Activated T-cell treated with anti-CD3 and anti-CD28 coated beads, Interleukin-2, amount 50 U/mL, for 24 hours (primary cell): ENCODE measurements at regions not wholly inside any gene's neighbourhood (a gene's known extent, or its start where the extent isn't known, plus 50 kb on each side); places are given as distances from the start of the nearest gene placed in this dataset.
"Not testable (repeated sequence)": the region's sequence is repeated elsewhere in the genome, so short reads cannot be mapped to it uniquely, and the experiment has no call there.

Experiments
- DNase-seq: peaks from one replicate; pipeline ENCODE4 v3.0.0-alpha.2; 2020
- H3K27ac Mint-ChIP-seq: 2 replicates; pipeline ENCODE4 v1.8.0; 2020; ENCODE audit warnings: mild to moderate bottlenecking, mixed read lengths
- H3K27me3 Mint-ChIP-seq: 2 replicates; pipeline ENCODE4 v1.8.0; 2020; ENCODE audit warnings: mixed read lengths
- H3K36me3 Mint-ChIP-seq: 2 replicates; pipeline ENCODE4 v1.8.0; 2020; ENCODE audit warnings: low read depth, mixed read lengths
- H3K4me1 Mint-ChIP-seq: 2 replicates; pipeline ENCODE4 v1.8.0; 2020; ENCODE audit warnings: low read depth, mixed read lengths
- H3K4me3 Mint-ChIP-seq: 2 replicates; pipeline ENCODE4 v1.8.0; 2020; ENCODE audit warnings: mild to moderate bottlenecking, moderate library complexity, mixed read lengths
- H3K9me3 Mint-ChIP-seq: 2 replicates; pipeline ENCODE4 v1.8.0; 2020; ENCODE audit warnings: mixed read lengths

GRCh38 chr3:198173080-198173479, 213.1 kb downstream of the LMLN start:
- H3K36me3 Mint-ChIP-seq, H3K27me3 Mint-ChIP-seq, H3K4me3 Mint-ChIP-seq, H3K27ac Mint-ChIP-seq, H3K4me1 Mint-ChIP-seq, H3K9me3 Mint-ChIP-seq, DNase-seq: not testable (repeated sequence)

- not testable (repeated sequence) for H3K4me3 Mint-ChIP-seq, H3K27me3 Mint-ChIP-seq, H3K27ac Mint-ChIP-seq, H3K9me3 Mint-ChIP-seq, H3K4me1 Mint-ChIP-seq, DNase-seq, H3K36me3 Mint-ChIP-seq
These were observed 214.0 kb downstream of the LMLN start for GRCh38 chr3:198173929-198174574.
